Daoy (cell line): ENCODE measurements at regions not wholly inside any gene's neighbourhood (a gene's known extent, or its start where the extent isn't known, plus 50 kb on each side); places are given as distances from the start of the nearest gene placed in this dataset.
"Not testable (repeated sequence)": the region's sequence is repeated elsewhere in the genome, so short reads cannot be mapped to it uniquely, and the experiment has no call there.

ENCODE experiments used
- DNase-seq: peaks from one replicate; pipeline ENCODE4 v3.0.0-alpha.2; 2015; ENCODE audit warnings: low read depth

DNA sequence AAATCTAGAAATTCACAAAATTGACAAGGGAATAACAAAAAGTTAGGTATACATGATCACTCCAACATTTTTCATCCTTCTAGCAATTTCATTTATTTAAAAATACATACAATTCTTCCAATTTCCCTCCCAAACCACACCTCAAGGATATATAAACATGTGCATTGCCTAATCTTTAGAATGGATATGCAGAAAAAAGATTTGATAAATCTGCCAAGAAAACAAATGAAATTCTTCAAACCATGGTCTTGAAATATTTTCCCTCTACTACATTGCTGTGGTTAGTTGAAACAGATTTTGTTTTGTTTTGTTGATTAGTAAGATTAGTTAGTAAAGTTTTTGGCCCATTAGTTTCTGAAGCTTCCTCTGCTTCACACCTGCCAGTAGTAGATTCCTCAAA, 703.3 kb upstream of the CCDC179 start:
- no peak for DNase-seq

DNA sequence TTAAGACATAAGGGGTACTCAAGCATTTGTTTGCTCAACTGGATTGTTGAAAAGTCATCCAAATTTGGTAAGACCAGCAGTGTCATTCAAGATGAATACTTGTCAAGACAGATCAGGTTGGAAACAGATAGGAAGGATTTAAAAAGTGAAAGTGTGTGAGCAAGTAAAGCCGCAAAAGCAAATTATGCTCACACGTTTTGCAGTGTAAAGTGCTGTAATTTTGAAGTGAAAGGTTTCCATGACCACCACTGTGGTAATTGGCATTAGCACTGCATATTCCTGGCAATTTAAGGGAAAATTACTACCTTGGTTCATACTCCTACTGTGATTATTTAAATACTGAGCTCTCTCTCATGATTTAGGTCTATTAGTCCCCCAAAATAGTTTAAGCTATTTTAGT, 704.1 kb upstream of the CCDC179 start:
- DNase-seq: no peak

DNA sequence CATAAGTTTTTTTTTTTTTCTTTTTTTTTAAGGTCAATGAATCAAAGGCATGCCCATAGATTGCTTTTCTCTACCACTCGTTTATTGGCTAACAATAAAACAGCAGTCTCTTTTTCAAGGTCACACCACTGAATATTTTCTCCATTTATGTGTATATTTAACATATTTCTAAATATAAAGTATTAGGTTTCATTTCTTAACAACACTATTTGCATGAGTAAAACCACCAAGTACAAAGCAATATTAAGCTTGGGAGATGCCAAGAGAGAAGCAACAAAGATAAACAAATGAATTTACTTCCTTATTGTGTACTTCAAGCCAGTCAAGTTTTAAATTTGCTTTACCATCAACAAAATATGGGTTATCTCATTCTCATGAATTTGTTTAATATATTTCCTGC, 708.9 kb upstream of the CCDC179 start:
- DNase-seq: no peak

DNA sequence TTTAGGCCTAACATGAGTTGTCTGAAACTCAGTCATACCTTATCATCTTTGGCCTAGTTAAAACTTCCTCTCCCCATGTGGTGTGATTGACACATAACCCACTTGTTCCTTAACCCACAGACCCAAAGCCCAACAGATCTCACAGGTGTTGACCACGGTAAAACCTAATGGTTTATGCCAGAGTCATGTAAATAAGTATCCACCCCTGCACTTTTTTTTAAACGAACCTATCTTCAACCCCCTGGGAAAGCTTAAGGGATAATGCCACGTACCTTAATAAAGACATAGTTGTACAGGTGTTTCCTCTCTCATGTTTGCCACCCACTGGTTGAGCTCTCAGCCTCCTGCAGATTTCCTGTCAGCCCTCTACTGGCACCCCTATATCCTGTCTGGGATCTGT, 709.3 kb upstream of the CCDC179 start:
- DNase-seq: no peak

DNA sequence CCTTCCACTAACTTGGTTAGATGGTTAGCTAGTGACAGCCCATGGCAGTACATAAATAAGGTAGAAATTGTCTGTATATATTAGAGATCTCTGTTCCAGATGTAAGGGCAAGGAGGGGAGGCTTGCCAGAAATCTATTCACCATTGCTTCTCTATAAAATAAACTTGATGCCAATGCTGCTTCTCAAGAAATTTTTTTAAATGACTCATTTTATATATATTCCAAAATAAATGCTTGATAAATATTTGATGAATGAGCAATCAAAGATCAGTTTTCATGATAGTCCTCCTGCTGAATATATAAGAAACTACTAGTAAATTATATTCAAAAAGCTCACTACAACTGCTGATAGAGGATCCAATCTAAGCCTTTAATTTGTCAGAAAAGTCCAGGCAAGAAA, 710.6 kb upstream of the CCDC179 start:
- no peak for DNase-seq

DNA sequence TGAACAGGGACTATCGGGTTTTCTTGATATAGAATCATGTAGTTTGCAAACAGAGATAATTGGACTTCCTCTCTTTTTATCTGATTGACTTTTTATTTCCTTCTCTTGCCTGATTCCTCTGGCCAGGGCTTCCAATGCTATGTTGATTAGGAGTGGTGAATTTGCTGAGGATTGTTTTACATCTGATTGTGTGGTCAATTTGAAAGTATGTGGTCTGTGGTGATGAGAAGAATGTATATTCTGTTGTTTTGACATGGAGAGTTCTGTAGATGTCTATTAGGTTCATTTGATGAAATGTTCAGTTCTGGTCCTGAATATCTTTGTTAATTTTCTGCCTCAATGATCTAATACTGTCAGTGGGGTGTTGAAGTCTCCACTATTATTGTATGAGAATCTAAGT, 713.2 kb upstream of the CCDC179 start:
- no peak for DNase-seq

DNA sequence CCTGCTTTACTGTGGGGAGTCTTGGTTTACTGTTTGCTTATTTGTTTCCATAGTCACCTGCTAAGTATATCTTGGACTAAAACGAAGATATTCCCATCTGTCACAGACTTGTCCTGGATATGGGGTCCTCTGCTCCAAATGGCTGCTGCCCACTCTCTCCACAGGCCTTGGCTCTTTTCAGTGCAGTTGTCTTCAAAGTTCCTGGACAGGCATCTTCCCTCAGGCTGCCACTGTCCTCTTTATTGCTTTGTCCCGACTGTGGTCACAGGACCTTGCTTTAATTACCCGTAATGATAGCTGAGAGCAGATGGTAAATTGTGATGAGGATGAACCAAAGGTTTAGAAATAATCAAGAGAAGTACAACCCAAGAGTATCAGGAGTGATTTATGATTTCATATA, 713.9 kb upstream of the CCDC179 start:
- no peak for DNase-seq

DNA sequence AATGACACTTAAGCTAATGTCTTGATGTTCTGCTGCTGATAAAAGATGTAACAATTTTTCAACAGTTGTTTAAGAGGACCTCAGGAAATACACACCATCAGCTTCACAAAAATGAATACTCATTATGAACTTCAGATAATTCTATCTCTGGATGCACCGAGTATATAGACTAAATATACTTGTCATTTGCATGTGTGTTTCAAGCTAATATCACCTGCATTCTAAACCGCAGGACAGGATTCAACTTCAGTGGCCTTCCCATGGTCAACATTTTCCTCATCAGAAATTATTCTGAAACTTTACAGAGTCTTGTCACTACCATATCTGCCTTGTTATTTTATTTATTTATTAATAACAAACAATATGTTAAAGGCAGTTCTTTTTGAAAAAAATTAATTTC, 717.0 kb upstream of the CCDC179 start:
- no peak for DNase-seq

DNA sequence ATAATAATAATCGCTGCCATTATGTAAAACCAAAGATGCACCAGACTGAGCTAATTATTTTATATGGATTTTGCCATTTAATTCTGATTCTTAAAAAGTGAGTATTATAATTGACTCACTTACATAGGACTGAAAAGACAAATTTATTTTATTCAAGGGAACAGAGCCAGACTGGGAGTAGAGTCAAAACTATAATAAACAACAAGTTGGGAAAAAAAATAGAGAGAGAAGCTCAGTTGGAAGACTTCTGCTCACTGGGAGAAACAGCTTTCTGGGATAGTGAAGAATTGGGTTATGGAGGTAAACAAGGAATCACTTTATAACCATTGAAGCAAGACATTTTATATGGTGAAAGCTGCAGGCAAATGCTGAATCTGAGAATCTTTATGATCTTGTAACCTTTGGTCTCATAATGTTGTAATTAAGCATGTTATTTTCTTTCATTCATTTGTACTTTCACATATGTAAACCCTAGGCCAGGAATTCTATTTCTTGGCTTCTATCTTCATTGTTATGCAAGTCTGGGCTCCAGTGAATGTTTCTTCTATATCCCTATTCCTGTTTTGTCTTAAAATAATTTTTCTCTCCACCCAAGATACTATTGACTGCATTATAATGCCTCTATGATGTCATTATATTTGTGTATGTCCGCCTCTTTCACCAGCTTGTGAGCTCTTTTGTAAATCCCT, 725.3 kb upstream of the CCDC179 start:
- no peak for DNase-seq

DNA sequence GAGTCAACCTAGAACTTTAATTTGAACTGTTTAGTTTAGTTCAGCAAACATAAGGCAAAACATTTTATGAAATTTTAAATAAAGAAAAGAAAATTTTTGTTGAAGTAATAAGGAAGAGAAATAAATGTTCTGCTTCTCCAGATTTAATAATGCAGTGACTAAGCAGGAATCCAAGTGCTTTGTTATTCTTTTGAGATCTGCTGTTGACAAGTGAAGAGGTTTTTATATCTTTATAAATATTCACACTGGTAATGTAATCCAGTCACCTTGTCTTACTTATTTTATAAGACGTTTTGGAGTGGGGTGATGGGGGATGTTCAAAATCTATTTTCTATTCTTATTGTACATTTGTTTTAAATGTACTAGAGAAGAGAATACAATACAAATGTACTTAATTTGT, 725.9 kb upstream of the CCDC179 start:
- DNase-seq: no peak

DNA sequence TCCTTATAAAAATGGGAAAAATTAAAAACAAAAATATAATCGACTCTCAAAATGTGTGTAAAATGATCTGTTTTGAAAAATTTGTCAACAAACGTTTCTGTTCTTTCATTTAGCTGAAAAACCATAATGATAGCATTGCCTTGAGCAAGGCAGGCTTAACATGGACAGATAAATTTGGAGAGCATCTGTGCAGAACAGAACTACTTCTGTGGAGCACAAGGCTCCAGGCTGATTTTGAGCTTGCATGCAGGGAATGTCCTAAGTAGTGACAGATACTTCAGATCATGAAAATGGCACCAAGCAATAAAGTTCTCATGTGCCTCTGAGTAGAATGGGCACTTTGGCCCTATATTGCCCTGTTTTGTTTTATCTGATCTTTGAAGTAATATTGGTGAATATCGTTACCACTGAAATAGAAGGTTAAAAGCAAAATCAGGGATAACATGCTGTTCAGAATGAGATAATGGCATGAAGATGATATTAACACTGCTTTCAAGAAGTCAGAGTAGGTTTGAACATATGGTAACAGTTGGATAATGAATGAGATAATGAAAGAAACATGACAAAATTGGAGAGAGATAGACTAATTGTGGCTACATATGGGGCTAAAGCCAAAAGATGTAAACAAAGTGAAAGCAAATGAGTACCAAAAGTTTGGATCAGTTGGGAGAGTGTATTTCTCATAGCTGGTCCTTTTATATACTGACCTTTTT, 730.5 kb upstream of the CCDC179 start:
- DNase-seq: no peak

DNA sequence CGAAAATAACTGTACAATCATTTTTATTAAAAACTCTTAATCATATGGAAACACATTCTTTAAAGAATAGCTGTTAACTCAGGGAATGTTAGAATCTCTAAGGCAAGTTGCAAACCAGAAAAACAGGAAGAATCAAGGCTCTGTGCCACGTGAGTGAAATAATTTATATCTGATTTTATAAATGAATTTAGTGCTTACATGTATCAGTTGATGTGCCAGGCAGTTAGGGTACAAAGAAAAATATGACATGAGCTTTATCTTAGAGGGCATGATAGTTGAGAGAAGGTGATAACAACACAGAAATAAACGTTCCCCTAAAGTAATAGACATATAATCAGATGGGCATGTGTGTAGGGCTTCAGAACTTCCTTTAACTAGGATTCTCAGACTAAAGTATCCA, 734.5 kb upstream of the CCDC179 start:
- DNase-seq: no peak

DNA sequence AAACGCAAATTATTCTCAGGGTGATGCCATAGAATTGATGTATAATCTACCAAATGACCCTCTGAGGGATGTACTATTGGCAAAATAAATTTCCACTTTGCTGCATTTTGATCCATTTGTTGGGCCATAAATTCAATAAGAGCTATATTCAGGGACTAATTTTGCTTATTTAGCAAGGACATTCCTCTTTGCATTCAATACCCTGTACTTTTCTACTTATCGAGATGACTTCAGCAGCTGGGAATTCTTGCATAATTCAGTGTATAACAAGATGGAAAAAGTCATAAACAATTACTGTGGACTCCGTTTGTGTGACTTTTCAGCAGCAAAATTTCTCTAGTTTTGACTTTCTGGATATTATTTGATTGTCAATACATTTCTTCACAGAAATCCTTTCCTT, 744.7 kb upstream of the CCDC179 start:
- no peak for DNase-seq

DNA sequence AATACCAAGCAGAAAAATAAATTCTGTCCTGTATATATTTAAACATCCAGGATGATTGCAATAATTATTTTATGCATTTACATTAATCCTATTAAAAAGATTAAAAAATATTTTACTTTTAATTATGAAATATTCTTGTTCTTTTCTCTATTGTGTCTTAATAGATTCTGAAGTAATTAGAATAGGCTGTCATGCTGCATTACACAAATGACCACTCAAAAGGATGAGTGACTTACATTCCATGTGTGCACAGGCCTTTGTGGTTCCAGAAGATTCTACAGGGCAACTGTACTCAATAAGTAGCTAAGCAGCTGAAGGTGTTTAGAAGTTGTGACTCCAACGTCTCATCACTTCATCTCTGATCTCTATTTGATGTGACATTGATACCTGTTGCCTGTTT, 745.9 kb upstream of the CCDC179 start:
- no peak for DNase-seq

DNA sequence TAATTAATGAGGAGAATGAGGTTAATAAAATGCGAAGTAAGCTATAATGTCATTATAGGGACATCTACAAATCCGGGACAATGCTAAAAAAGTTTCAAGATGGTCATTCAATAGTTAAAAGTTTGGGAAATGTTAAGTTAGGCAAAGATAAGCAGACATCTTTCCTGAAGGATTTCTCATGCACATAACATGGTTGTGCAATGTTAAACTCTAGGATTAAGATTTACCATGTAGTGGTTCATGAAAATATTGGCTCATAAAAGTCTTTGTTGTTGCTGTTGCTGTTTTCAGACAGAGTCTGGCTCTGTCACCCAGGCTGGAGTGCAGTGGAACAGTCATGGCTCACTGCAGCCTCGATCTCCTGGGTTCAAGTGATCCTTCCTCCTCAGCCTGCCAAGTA, 751.5 kb upstream of the CCDC179 start:
- DNase-seq: no peak

DNA sequence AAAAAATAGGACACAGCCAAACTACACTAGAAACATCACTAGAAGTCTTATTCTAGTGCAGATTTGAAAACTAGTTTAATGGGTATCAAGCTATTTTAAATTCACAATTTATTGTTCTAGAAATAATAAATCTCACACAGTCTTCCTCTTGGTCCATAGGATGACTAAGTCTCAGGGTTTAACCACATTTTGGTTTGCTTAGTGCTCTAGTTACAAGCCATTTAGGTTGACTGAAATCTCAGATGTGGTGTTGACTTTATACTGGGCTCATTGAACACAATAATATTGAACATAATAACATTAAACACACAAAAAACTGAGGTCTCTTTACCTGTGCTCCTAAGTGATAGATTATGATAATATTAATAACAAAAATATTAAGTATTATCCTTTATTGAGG, 760.3 kb upstream of the CCDC179 start:
- DNase-seq: no peak

DNA sequence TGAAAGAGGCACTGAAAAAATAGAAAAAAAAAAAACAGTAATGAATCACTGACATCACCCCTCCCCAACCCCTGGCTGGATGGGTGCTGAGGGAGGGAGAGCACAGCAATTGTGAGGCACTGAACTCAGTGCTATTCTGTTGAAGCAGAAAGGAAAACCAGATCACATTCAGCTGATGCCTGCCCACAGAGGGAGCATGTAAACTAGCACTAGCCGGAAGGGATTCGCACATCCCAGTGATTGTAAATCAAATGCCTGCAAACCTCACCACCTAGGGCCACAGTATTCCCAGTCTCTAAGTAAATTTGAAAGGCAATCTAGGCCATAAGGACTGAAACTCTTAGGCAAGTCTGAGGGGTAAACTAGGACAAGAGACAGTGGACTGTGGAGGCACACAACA, 772.0 kb upstream of the CCDC179 start:
- no peak for DNase-seq

DNA sequence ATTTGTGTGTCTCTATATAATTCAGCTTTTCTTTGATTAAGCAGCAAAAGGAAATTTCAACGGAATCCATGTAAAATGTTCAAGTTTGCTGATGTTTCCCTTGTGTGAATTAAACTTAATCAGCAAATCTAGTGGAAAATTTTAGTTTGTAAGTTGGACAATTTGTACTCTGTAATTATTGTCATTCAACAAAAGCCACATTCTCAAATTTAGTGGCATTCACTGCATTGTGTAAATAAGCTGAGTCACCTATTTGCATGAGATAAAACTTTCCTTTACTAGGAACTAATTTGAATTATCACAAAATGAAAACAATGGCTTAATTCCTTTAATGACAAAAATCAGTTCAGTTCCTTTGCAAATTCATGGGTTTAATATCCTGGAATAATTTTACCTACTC, 784.2 kb upstream of the CCDC179 start:
- DNase-seq: no peak

DNA sequence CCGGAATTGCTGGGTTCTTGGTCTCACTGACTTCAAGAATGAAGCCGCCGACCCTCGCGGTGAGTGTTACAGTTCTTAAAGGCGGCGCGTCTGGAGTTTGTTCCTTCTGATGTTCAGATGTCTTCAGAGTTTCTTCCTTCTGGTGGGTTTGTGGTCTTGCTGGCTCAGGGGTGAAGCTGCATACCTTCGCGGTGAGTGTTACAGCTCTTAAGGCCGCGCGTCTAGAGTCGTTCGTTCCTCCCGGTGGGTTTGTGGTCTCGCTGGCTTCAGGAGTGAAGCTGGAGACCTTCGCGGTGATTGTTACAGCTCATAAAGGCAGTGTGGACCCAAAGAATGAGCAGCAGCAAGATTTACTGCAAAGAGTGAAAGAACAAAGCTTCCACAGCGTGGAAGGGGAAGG, 792.1 kb upstream of the CCDC179 start:
- not testable (repeated sequence) for DNase-seq

DNA sequence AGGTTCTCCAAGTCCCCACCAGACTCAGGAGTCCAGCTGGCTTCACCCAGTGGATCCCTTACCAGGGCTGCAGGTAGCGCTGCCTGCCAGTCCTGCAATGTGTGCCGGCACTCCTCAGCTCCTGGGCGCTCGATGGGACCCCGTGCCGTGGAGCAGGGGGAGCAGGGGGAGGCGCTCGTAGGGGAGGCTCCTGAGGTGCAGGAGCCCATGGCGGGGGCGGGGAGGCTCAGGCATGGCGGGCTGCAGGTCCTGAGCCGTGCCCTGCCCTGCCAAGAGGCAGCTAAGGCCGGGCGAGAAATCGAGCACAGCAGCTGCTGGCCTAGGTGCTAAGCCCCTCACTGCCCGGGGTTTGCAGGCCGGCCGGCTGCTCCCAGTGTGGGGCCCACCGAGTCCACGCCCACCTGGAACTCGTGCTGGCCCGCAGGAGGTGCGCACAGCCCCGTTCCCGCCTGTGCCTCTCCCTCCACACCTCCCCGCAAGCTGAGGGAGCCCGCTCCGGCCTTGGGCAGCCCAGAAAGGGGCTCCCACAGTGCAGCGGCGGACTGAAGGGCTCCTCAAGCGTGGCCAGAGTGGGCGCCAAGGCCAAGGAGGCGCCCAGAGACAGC, 792.9 kb upstream of the CCDC179 start:
- DNase-seq: no peak

DNA sequence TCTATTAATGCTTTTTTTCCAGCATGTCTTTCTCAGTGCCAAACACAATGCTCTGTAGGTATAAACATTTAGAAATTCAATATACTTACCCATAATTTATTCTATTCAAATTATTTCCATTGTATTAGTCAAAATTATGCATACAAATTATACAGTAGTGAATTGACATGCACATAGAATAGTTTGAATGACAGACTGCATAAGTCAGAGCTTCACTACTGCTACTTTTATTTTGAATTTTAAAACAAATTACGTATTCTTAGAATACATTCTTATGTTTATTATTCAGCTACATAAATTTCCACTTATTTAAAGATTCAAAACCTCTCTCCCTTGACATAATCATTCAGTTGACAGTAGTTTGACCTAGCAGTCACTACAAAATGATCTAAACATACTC, 808.0 kb upstream of the CCDC179 start:
- DNase-seq: no peak

DNA sequence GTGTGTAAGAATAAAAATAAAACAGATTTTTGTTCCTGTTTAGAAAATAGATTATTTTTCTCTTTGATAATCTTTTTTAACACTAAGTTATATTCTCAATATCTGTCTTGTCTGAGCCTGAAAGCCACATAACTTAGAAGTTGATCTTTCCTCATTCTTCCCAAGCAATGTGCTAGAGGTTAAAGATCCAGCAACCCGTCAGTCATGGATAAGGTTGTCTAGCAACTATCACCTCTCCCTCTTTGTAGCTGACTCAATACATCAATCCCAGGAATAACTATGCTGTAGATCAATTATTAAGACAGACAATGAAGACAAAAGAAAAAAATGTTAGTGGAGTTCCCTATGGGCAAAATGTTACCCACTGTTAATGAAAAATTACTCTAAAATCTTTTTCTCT, 813.1 kb upstream of the CCDC179 start:
- DNase-seq: no peak

DNA sequence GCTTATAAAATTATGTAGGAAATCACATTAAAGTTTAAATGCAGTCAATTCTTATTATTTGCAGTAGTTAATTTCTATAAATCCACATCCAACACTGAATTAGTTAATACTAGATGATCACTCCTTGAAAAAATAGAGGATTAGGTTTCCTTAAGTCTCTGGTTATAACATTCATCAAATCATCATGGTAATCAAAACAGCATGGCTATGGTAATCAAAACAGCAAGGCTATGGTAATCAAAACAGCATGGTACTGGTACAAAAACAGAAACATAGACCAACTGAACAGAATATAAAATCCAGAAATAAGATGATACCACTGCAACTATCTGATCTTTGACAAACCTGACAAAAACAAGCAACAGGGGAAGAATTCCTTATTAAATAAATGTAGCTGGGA, 814.6 kb upstream of the CCDC179 start:
- DNase-seq: no peak

DNA sequence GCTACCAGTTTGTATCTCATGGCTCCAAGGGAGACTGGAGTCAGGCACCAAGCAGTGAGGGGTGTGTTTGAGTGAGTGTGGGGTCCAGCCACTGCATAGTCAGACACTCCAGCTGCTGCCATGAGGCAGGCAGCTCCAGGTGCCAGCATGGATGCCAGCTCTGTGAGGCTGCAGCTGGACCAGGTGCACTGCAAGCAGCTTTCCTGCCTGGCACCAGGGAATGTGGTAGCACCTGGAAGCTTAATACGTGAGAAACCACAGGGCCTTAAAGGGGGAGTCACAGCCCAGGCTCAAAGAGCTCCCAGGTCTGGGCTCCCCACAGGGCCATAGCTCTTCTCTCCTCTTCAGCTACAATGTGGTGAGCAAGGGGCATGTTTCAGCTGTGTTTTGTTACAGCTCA, 817.8 kb upstream of the LUZP2 start:
- no peak for DNase-seq
